HL-60/S4 (cell line): ENCODE measurements at regions not wholly inside any gene's neighbourhood (a gene's known extent, or its start where the extent isn't known, plus 50 kb on each side); places are given as distances from the start of the nearest gene placed in this dataset.

Source experiments
- in situ Hi-C: fragments of 300-500 bp; cut with MboI; formaldehyde crosslinking; loops from 2 replicates; pipeline ENCODE4 v1.14.3; 2022; ENCODE audit warnings: low sequenced_read_pairs

DNA sequence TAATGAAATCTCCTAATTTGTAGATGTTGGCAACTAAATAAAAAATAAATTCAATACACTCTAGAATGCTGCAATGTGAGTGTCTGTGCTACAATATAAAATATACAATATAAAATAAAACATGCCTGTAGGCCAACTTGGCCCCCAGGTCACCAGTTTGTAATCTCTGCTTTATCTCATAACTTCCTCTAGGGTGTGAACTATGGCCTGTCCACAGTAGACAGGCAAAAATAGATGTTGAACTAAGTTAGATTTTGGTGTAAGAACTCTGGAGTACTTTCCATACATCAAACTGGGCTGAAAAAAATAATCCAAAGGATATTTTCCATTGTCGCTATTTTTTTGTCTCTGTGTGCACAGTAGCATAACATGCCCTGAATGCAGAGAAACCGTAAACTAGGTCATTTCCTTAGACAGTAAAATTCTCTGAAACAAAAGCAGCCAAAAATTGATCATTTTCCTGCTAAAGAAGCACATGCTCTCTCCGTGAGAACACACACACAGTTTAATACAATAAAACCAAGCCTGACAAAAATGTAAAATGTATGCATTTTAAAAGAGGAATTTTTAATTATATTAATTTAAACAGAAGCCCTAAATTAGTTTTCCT, 98.5 kb upstream of the ZFP64 start:
- in situ Hi-C loops: no loop called here

DNA sequence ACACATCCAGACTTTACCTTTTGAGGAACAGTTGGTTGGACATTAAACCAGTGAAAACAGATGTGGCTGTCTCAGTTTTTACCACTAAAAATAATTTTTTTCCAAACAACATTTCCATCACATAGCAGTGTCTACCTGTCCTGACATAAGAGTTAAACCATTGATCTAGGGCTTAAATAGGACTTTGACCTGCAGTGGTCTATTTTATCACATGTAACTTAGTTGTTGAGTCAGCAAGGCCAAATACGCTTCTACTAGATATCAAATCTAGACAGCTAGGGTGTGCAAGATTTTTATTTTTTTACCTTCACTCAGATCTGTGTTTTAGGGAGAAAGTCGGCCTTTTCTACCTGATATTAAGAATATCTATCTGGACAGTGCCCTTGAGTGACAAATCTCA, 88.8 kb upstream of the ZFP64 start:
- in situ Hi-C loops: no loop called here

DNA sequence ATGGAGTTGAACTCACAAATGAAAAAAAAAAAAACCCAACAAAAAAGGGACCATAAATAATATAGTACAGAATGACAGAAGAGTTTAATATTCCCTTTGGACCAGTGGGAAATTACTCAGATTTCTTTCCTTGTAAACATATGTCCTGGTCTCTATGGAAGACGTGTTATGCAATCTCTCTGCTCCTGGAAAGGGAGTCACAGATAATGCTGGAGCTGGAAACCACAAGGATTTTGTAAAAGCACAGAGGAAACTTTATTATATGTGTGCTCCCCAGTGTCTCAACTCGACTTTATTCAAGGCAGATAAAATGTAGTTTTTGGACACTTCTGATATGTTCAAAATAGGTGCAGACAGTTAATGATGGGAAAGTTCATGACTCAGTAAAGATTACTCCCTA, 88.1 kb upstream of the ZFP64 start:
- in situ Hi-C loops: no loop called here

DNA sequence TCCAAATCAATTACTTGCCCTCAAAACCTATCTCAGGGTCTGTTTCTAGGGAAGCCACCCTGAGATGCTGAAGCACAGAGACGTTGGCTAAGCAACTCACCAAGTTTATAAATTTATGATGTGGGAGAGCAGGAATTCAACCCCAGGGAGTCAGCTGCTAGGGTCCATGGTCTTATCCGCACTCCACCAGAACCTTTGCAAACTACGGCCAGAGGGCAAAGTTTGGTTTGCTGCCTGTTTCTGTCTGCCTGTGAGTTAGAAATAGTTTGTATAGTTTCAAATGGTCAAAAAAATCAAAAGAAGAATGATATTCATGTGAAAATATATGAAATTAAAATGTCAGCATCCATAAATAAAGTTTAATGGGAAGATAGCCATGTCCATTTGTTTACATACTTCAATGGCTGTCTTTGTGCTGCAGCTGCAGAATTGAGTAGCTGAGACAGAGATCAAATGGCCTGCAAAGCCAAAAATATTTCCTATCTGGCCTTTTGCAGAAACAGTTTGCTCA, 83.7 kb upstream of the ZFP64 start:
- in situ Hi-C loops: no loop called here

DNA sequence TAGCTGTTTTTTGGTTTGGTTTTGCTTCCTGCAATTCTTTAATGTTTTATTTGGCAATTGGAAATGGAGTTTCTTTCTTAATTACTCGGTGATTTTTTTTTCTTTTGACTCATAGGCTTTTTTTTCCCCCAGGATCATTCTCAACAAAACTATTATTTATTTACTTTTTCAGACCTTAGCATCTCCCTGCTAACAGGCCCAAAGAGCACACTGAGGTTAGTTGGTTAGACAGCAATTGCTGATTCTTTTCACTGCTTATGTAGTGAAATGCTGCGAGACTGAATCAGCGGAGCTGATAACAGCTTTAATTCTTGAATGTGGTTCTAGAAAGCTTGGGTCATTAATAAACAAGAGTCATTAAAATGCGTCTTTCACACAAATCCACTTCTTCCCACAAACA, 79.1 kb upstream of the ZFP64 start:
- in situ Hi-C loops: no loop called here

DNA sequence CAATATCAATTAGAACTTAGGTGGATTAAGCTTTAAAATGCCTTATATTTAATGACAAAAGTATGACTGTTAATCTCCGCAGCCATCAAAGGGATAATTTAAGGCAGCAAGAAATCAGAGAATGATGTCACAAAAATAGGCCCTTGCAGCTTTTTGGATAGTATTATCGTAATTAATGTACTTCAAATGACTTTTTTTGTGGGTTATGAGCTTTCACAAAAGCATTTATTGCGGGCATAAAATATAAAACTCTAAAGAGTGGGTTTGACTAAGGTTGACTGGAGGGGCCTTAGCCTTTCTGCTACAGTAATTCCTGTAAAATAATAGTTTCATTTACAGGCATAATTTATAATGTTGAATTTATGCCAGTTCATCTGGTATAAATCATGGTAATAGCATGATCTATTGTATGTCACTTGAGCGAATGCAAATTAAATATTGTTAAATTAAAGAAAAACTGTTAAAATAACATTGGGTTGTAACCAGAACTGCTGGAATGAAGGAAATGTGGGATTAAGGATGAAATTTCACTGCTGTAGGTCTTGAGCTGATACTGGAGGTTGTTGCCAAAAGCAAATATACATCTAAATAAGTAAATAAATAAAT, 78.5 kb upstream of the ZFP64 start:
- in situ Hi-C loops: no loop called here

DNA sequence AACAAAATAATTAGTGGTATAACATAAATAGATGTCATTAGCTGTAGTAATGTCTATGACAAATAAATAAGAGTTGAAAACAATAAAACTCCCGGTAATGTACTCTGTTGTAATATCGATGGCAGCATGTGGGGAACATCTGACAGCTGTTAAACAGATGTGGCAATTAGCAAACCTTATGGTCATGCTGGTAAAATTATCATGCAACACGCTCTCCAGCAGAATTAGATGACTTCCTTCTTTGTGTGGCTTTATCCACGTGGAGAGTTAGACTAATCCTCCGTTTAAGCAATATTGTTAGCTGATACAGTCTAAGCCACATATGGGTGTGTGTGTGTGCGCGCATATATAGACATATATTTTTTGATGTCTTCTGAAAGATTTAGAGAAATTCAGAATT, 77.7 kb upstream of the ZFP64 start:
- in situ Hi-C loops: no loop called here

DNA sequence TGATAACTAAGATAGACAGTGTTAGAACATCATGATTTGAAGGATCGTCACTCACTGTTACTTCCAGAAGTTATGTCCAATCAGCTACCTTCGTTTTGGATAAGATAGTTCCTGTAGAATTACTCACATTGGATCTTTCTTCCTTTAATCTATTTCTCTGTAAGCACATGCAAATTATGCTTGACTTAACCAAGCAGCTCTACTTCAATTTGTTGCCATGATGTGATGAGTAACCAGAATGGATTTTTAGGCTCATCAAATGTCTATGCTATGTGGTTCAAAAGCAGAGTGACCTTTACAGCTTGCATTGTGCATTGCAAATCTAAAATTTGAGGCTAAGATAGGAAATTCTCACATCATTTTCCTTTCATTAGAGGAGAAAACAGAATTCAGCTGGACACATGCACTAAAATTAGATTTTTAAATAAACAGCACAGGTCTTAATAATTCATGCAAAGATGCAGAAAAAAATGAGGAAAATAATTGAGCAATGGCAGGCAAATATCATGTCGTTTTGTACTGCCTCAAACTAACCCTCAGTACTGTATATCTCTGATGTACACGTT, 76.7 kb upstream of the ZFP64 start:
- in situ Hi-C loops: no loop called here

DNA sequence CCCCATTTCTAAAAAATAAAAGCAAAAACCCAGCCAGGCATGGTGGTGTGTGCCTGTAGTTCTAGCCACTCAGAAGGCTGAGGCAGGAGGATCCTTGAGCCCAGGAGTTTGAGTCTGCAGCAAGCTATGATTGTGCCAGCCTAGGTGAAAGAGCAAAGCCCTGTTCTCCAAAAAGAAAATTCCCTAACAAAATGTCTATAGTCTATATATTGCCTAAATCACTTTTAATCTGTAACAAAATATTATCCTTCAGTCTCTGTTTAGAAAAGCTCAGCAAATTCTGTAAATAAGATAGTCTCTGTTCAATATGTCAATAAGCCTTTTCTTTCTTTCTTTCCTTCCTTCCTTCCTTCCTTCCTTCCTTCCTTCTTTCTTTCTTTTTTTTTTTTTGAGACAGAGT, 75.8 kb upstream of the ZFP64 start:
- in situ Hi-C loops: no loop called here

DNA sequence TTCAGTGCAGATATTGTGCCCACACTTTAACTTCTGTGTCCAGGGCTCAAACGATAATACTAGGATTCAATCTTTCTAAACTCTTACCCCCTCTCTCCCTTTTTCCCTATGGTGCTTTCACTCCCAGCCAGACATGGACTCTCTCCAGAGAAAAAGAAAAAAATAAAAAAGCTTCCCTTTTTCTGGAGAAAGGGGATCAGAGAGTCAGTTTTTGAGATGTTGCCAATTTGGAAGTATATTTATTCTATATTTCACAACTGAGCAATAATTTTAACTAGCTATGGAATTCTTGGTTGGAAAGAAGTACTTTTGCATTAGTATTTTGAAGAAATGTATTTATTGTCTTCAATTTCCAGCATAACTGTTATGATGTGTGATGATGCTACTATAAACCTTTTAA, 72.2 kb upstream of the ZFP64 start:
- in situ Hi-C loops: no loop called here

DNA sequence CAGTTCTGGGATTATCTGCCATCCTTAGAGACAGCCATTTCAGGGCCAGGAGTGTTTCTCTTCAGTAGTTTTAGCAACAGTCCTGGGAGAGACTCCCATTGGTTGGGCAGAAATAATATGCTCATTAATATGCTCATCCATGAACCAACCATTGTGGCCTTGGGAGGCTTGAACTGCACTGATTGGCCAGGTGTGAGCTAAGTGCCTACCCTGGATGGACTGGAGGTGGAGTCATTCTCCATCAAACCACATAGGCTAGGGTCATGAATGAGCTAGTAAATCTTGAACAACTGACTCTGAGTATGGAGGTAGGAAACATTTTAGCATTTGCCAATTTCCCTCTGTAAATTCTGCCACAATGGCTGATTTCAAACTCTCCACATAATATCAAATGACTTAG, 70.2 kb upstream of the ZFP64 start:
- in situ Hi-C loops: no loop called here

DNA sequence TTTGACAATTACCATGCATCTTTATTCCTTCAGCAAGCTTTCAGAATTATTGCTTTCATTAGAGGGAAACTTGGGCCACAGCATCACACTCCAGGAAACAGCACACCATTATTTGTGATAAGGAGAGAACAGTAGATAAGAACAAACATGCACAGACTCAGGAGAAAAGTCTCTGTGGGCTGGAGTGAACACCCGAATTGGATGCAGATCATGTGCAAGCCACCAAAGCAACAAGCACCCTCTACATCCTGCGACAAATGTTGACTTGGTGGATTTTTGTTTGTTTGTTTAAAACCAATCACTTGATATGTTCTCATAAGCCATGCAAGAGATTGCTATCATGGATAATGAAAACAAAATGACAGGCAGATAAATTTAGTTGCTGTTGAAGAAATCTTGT, 67.7 kb upstream of the ZFP64 start:
- in situ Hi-C loops: no loop called here

DNA sequence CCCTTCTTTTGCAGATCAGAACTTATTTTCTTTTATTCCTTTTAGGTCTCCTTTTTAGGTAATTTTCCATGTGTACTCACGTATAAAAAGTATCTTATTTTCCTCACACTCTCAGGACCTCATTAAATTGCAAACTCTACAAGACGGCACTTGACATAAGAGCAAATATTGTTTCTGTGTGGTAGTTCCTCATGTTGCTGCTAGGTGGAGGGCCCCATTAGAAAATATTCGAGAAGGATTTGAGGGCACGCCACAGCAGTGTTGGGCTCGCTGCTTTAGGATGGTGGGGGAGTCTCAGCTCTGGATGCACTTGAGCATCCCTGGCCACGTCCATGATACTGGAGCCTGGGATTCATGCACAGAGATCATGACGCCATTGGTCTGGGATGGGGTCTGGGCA, 64.9 kb upstream of the ZFP64 start:
- in situ Hi-C loops: no loop called here

DNA sequence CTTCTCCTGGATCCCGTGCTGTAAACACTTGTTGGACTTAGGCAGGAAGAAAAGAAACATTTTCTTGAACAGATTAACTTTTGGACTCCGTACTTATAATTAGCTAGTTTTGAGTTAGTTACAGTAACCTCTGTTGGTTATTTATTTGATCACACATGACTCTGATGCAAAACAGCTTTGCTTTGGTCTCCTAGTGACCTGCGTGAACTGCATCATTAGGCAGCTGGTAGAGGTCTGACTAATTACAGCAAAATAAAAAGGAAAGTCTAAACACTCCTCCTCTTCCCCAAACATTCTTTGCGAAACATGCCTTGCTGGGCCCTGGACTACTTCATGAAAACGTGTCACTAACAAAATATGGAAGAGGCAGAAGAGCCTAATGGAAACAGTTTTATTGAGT, 61.1 kb upstream of the ZFP64 start:
- in situ Hi-C loops: no loop called here

DNA sequence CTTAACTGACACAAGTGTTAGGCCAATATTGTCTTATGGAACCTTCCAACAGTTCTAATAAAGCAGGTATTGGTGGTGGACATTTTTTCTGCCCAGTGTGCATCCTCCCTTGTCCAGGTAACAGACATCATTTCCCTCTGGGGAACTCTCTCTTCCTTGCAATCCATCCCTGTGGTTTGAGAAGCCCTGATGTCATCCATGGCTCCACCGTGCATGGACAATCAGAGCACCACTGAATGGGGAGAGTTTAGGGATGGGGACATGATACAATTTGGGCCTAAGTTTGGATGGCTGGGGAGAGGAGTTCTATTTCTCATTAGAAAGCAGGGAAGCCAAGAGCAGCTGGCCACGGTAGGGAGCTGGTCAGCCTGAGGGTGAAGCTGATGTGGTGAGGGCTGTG, 60.2 kb upstream of the ZFP64 start:
- in situ Hi-C loops: no loop called here

DNA sequence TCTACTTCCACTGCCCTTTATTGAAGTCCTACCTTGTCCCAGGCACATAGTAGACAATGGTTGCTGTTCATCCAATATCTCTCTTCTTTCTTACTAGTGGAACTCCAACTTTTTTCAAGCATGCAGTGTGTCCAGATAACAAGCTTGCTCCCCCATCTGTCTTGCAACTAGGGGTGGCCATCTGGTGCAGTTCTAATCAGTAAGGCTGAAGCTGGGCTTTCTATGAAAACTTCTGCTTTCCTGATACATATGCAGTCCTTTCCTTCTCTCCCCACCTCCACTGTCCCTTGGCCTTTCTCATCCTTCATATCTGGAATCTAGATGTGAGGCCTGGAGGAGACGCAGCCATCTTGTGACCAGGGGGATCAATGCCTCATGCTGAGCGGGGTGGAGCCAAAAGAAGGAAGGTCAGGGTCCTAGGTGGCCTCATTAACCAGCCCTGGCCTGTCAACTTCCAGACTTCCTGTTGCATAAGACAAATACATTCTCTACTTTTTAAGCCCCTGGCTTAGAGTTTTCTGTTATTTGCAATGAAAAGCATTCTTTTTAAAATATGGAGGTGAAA, 59.6 kb upstream of the ZFP64 start:
- in situ Hi-C loops: no loop called here

DNA sequence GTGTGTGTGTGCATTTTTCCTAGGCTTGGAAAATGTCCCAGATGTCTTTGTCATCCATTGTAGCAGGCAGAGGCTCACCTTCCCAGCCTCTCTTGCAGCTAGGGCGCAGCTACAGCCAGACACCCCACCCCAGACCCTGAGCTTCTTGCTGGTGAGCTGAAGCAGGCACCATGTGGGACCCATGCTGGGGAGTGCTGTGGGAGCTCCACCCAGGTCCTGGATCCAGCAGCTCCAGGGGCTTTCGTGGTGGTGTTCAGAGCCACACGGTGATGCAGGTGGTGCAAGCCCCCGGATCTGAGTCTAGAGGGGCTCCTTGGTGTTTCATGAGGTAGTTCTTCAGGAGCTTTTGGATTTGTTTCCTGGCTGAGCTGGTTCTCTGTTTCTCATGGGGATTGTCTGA, 56.0 kb upstream of the ZFP64 start:
- in situ Hi-C loops: loop anchor here (10.0 kb wide), 1 partner anchor 127 kb away; no protein-coding TSS in a partner anchor

DNA sequence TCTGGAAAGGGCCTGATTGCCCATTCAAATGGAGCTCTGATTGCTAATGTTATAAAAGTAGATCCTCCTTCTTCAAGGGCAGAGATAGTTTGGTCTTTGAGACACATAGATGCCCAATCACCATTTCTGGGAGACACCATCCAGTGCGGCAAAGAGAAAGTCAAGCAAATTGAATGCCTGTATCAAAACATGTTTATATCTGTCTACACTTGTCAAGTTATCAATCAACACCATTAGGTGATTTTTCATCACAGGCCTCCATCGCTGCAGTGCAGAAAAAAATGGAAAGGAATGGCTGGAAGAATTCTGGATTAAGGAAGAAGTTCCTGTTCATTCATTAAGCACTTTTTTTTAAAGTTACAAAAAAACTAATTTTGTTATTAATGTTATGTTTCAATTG, 54.8 kb upstream of the ZFP64 start:
- in situ Hi-C loops: loop anchor here (10.0 kb wide), 1 partner anchor 128 kb away; no protein-coding TSS in a partner anchor

DNA sequence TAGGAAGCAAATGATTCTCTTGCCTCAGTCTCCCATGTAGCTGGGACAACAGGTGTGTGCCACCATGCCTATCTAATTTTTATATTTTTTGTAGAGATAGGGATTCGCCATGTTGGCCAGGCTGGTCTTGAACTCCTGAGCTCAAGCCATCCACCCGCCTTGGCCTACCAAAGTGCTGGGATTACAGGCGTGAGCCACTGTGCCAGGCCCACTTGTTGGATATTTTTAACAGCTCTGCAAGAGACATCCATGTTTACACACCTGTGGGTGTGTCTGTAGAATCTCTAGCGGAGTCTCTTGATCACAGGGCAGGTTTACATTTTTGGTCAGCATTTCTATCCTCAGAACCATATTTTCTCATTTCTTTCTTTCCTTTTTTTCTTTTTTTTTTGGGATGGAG, 53.1 kb upstream of the ZFP64 start:
- in situ Hi-C loops: loop anchor here (10.0 kb wide), 1 partner anchor 130 kb away; no protein-coding TSS in a partner anchor

DNA sequence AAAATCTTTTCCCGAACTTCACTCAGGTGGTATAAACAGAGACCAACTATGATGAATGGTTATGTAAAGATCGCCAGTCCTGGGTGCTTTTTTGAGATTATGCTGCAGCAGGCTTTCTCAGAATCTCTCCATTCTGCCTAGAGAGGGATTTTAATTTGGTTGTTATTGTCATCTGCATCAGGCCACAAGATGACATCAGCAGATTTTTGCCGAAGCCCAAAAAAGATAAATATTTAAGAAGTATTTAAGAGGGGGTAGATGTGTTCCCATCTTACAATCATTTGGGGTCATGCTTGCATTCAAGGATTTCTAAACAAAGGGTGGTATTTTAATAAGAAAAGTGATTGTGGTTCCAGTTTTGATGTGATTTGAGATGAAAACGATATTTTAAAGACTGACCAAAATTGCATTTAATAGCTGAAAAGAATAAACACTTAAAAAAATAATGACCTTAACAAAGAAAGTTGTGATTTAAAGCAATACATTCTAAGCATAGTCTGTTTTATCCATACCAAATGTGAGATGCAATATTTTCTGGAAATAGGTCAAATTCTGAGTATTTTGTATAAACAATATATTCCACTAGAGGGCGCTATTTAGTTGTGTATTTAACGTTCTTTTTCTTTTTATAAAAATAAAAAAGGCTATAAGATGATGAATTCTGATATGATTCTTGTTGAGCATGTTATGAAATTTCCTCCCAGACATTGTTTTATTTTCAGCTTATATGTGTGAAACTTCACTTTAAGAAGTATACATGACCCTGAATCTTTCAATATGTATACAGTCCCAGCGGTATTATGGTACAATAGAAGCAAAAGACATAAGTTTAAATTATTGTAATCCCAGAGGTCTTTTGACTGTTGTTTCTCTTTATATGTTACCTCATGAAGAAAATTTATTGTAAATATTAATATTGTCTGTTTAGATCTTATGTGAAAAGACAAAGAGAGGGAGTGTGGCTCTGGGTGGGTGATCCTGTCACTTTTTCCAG, 51.0 kb upstream of the ZFP64 start:
- in situ Hi-C loops: loop anchor here (10.0 kb wide), 1 partner anchor 132 kb away; no protein-coding TSS in a partner anchor
